Suppressor macrophage treated with lipopolysaccharide for 1 hour (primary cell): ENCODE measurements at regions not wholly inside any gene's neighbourhood (a gene's known extent, or its start where the extent isn't known, plus 50 kb on each side); places are given as distances from the start of the nearest gene placed in this dataset.

Source experiments
- DNase-seq, 3 donors: peaks; one replicate each; pipeline ENCODE4 v3.0.0-alpha.2; 2020 to 2022

DNA sequence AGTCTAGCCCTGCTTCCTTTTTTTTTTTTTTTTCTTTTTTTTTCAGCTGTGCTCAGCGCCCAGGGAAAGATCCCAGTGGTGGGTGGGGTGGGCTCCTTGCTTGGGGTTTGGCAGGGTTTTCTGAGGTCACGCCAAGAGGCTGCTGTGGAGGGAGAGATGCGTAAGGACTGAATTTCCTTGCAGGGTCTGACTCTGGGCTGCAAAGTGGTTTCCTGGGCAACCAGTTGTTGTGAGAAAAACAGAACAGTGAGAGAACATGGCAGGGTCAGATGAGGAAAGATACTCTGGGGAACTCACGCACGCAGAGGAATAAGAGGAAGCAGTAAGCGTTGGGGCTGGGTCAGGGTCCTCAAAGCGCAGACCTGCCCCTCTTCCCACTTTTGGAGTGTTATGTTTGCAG is 119.5 kb downstream of the IRF8 start:
- DNase-seq = peak; percentile 86 to 91 (median 90)

DNA sequence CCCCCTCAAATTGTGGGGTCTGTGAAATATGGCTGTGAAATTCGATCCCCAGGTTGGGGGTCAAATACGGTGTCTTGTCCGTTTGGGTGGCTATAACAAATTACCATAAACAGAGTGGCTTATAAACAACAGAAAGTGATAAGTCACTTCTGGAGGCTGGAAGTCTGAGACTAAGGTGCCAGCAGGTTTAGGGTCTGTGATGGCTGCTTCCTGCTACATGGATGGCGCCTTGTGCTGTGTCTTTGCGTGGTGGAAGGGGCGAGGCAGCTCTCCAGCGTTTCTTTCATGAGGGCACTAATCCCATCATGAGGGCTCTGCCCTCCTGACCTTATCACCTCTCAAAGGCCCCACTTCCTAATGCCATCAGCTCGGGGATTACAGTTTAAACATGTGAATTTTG is 120.0 kb downstream of the IRF8 start:
- DNase-seq = no peak

DNA sequence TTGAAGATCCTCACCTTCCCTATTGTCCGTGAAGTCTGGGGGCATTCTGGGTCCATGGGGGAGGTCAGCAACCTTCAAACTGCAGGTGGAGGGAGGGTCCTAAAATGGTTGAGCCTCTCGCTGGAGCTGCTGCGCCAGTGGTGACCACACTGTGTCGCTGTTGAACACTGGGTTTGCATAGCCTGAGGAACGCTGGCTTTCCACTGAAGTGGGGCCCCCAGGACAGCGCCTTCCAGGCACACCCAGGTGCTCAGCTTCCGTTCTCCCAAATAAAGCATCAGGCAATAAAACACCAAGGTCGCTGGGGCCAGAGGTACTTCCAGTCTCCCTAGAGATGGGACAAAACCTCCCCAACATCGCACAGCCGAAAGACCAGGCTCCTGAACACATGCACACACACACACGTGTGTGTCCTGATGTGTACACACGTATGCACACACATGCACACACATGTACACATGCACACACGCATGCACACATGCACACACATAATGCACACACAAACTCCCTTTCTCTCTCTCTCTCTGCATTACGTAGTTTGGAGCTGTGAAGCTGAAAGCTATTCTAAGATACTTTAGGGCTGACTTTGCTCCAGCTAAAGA is 120.6 kb downstream of the IRF8 start:
- no peak for DNase-seq

DNA sequence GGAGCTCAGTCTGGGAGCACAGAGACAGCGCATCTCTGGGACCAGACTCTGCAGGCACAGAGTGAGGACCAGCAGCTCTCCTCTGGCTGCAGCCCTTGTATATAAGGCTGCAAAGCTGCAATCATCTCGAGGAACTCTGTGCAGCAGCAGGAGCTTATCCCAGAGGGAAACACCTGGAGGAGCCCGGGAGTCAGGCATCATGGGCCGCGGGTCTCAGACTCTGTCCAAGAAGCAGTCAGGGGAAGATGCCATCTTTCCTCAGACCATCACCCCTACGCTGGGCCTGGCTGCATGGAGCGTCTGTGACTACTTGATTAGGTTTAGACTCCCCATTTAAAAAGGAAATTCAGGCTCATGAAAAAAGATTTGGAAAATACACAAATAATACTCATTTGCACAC is 122.0 kb downstream of the IRF8 start:
- no peak for DNase-seq

DNA sequence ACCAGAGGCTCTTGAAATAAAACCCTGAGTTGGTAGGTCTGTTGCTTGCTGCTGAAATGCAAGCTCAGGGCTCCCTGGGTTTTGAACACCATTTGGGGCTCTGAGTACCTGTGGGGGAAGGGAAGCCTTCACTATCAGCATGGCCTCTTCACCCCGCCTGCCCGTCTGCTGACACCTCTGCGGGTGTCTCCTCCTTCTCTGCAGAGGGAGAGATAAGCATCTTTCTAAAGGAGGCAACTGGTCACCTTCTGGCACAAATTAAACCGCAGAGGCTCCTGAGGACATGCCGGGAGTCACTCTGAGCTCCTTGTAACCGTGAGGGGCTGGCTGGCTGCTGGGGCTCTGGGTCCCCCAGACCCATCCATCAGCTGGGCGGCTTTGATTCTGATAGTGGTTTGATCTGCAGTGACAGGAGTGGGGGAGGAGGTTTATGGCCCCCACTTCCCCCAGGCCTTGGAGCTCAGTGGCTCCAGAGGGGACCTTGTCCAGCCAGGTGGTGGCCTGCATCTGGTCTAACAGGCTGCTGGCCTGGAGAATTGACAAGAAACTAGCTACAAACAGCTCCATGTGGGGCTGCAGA is 123.5 kb downstream of the IRF8 start:
- DNase-seq = no peak

DNA sequence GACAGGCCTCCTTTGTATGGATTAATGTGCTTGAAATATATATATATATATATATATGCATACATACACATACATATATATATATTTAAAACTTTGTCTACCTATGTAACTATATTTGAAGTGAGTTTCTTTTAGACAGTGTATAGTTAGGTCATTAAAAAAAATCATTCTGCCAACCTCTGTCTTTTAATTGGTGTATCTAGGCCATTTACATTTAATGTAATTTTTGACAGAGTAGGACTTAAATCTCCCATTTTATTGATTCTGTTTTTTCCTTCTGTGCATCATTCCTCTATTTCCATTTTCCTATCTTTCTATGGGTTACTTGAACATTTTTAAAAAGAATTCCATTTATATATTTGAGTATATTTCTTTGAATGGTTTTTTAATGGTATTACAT is 125.2 kb downstream of the IRF8 start:
- no peak for DNase-seq

DNA sequence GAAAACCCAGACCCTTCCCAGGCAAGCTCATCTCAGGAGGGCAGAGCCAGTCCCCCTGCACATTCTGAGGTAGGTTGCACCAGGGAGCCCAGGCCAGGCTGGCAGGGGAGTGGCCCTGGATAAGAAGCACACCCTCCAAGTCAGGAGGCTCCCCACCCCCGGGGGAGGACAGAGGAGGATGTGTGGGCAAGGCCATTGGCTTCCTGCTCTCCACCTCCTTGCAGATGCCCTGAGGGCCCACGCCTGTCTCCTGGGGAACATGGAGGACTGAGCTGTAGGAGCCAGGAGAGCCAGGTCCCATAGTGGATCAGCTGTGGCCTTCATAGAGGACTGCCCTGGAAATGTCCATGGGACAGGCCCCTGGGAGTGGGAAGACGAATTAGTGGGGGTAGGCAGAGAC is 126.7 kb downstream of the IRF8 start:
- no peak for DNase-seq

DNA sequence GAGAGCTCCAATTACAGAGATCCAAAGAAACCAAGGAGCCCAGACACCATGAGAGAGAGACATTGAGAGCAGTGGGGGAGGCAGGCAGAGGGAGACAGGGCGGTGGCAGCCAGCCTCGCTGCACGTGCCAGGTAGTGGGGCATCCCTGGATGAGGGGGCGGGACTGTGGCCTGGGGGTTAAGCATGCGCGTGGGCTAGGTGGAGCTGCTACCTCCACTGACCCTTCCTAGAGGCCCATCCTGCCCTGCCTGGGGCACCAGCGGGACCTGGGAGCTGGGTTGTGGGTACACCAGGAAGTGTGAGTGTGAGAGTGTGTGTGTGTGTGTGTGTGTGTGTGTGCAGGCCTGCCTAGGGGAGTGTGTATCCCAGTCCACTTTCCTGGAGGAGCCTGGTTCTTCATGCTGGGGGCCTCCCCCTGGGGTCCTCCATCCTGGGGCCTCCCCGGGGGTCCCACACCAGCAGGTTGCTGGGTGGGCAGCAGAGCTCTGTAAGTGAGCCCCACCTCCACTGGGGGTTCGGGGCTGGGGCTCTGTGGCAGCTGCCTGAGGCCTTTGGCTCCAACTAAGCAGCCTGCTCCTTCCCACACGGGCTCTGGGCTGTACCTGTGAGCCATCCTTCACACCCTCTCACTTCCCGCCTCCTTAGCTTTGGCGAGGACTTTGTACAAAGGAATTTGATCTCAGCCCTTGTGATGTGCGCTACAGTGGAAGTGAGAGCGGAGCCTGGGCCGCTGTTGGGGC is 127.4 kb downstream of the IRF8 start:
- DNase-seq = no peak

DNA sequence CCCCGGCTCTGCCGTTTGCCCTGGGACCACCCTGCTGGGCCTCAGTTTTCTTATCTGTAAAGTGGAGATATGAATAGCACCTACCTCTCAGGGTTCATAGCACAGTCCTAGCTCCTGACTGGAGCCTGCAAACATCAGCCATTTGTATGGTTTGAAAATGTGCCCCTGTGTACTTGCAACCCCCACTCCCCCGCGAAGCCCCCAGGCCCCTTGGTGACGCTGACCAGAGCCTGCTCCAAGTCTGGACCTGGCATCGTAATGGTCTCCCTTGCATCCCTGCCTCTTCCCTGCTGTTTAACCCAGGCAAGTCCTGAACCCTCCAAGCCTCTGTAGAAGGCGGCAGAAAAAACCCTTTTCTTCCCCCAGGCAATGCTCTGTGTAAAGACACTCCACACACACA is 128.0 kb downstream of the IRF8 start:
- DNase-seq = no peak

DNA sequence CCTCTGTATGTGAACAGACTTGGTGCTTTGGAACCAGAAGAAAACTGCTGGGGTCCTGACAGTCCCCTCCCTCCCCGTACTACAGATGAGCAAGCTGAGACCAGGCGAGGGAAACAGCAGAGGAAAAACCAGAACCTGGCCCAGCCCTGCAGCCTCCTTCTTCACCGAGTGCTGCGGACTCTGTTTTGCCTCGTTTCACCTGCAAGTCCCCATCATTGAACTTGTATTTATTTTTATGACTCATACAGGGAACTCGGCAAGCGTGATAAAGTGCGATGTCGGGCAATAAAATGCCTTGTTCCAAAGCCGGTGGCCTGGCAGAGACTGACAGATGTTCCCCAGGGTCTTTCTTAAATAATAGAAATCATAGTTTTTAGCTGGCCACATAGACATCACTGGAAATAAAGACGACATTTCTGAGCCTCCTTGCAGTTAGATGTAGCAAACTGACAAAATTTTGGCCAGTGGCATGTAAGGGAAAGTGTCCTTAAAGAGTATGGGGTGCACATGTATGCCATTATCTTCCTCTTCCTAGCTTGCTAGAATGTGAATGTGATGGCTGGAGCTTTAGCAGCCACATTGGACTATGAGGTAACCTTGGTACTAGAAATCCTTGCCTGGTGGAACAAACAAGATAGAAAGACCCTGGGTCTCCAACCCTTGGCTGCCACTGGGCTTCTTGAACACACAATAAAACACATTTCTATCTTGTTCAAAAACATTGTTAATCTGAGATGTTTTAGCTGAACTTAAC is 128.6 kb downstream of the IRF8 start:
- no peak for DNase-seq

DNA sequence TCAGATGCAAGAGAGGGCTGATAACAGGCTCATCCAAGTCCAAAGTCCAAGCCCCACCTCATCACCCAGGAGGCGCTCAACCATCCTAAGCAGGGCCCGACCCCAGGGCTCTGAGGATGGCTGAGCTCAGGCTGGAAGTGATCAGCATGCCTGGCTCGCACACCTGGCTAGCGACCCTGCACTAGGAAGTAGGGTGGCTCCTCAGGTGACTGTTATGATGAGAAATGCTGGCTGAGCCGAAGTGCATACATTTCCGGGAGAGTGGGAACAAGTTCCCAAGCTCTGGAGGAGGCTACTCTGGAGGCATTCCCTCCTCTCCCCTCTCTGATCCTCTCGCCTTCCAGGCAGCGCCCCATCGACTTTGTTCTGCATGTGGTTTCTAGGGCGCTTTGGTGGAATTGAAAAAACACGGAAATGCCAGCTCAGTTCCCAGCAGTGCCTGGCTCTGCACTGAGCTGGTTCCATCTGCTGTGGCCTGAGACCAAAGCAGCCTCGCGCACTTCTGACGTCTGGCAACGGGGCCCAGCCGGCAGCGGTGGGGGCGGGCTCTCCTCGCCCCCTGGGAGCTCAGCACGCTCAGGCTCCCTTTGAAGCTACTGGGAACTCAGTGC is 130.3 kb downstream of the IRF8 start:
- peak in 1 of 3 donors; percentile 21 for DNase-seq

DNA sequence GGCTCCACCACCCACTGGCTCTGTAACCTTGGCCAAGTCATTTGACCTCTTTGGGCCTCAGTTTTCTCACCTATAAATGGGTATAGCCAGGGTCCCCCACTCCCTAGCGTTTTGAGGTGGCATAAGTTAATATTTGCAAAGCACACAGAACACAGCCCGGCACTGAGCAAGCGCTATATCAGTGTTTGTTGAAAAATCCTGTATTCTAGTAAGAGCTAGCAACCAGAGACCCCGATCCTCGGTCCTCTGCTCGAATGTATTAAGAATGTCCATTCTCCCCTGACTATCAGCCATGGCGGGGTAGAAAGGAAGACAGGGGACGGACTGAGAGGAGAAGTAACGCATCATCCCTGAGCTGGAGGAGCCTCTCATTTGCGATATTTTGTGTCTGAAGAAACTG is 131.2 kb downstream of the IRF8 start:
- no peak for DNase-seq

DNA sequence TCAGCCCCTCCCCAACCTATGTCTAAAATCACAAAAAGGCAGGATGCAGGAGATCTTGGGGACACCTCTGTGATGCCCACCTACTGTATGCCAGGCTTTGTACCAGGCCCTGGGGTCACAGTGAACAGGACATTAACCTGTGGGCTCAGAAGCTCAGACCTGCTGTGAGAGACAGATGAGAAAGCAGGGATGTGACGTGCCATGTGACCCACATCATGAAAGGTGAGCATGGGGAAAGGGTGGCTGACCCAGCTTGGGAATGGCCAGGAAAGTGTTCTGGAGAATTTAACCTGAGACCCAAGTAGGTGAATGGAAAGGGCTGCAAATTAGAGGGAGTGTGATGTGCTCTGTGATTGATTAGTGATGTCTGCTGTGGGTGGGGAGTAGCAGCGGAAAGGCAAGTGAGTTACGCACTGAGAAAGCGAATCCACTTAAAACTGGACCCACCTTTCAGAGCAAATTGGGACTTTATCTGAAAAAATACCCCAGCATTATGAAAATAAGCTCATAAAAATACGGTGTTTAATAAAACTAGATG is 132.2 kb downstream of the IRF8 start:
- no peak for DNase-seq

DNA sequence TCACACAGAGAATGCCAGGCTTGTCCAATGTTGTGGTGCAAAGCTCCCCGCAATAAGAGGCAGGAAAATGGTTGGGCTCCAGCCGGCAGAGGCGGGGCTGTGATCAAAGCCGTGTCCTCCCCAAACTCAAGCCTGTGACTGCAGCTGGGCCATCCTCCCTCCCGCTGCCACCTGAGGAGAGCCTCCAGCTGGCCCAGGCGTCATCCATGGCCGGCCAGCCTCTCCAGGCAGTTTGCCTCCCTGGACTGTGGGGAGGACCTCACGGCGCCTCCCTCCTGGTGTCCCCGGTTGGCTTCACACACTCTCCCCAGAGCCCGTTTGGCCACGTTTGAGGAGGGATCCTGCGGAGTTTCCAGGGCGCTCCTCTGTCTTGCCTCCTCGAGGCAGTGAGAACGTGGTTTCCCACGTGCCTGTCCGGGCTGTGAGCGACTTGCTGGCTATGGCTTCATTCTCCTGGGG is 134.1 kb downstream of the IRF8 start:
- no peak for DNase-seq

DNA sequence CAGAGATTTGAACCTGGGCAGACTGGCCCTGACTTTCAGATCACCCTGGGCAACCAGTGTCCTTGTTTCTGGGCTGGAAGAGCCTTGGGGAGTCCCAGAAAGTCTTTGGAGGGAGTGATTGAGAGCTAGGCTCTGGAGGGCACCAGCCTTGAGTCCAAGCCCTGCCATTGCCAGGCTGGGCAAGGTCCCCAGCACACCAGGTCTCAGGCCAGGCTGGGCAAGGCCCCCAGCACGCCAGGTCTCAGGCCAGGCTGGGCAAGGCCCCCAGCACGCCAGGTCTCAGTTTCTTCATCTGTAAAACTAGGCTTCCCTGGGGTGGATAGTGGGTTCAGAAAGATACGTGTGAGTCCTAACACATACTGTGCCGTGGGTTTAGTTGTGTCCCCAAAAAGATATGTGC is 135.0 kb downstream of the IRF8 start:
- no peak for DNase-seq

DNA sequence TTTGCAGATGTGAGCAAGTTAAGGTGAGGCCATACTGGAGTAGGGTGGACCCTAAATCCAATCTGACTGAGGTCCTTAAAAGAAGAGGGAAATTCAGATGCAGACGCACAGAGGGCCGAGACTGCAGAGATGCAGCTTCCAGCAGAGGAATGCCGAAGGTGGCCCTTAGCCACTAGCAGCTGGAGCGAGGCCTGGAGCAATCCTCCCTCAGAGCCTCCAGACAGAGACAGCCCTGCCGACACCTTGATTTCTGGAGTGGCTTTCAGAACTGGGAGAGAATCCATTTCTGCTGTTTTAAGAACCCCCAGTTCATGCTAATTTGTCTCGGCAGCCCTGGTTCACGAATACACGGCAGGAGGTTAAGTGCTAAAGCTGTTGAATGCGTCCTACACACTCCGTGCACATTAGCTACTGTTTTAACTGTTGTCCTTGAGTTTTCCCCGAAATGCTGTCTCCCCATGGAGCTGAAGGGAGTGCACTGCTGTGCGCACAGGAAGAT is 135.5 kb downstream of the IRF8 start:
- no peak for DNase-seq

DNA sequence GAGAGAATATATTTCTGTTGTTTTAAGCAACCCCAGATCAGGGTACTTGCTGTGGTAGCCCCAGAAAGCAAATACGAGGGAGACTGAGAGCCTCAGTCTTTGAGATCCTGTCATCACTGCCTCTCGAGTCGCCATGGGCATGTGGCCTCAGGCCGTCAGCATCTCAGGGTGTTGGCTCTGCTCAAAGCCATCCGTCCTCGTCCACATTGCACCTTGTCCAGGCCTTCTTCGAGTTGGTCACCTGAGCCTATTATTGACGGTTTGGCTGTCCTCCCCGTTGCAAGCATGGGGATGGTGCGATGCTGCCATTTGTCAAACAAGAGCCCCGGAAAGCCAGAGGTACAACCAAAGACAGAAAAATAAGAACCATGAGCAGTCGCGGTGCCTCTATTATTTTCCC is 136.9 kb downstream of the IRF8 start:
- DNase-seq = no peak

DNA sequence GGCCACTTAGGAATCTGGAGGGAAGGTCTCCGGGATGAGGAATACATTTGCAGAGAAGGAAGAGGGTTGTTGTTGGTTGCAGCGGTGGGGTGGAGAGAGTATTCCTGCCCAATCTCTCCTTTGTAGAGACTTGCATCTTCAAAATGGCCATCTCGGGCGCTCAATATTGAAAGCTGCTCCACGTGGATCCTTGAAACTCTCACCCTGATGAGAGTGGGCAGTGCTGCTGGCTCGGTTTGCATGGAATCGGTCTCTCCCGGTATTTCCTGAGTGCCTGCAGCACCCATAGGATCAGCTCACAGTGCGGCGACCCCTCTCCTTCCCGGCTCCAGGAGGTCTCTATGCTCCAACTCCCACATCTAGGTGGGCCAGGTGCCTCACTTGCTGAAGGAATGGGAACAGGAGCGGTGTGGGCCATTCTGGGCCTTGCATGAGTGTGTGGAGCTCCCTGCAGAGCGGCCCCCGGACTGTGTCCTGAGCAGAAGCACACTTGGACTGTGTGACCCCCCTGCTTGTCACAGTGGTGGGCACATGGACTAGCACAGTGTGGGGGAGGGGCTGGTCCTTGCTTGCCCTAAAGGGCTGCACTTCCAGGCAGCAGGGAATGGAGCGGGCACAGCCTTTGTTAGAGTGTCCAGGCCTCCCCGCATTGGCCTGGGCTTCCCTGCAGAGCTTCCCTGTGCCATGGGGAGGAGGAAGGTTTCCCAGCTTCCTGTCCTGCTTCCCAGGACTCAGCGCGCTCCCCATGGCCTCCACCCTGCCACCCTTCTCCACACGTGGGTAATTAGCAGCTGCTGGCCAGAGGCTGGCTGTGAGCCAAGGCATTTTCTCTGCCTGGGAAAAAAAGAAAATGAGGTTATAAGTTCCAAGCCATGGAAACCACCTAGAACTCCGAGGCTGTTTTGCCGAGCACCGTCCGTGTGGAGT is 139.3 kb downstream of the IRF8 start:
- peak in 2 of 3 donors; percentile 20 to 26 for DNase-seq

DNA sequence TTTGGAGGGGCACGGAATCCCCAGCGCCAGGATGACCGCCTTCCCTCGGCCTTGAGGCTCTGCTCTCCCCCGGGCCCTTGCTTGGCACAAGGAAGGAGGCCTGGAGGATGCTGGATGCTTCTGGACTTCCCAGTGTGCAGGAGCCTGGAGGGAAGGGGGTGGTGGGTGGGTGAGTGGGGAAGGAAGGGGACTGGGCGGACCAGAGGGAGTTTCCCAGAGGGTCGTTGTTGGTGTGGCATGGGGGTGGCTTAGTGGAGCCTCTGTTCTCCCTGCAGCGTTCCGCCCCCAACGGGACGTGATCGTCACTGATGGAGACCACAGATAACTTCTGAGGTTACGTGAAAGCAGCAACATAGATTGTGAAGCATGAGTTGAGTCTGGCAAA is 140.0 kb downstream of the IRF8 start:
- DNase-seq = no peak

DNA sequence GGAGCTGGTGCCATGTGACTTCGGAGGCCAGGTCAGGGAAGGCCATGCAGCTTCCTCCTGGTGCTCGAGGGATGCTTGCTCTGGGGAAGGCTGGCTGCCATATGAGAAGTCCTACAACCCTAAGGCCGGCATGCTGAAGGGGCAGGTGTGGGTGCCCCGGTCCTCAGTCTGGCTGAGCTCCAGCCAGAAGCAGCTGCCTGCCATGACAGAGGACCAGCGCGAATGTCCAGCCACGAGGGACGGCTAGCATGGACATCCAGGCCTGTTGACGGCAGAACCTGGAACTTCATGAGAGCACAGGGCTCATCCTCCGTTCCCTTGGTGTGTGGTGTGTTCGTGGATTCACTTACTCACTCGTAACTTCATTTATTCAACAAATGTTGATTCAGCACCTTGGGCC is 140.6 kb downstream of the IRF8 start:
- no peak for DNase-seq

DNA sequence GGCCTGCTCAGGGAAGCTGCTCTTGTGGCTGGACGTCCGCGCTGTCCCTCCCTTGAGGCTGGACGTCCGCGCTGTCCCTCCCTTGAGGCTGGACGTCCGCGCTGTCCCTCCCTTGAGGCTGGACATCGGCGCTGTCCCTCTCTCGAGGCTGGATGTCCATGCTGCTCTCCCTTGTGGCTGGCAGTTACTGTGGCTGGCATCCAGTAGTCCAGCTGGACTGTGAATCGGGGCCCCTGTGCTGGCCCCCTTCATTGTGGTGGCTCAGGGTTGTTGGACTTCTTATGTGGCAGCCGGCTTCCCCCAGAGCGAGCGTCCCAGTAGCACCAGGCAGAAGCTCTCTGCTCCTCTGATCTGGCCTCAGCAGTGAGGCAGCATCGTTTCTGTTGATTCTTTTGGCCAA is 141.5 kb downstream of the IRF8 start:
- DNase-seq = no peak

DNA sequence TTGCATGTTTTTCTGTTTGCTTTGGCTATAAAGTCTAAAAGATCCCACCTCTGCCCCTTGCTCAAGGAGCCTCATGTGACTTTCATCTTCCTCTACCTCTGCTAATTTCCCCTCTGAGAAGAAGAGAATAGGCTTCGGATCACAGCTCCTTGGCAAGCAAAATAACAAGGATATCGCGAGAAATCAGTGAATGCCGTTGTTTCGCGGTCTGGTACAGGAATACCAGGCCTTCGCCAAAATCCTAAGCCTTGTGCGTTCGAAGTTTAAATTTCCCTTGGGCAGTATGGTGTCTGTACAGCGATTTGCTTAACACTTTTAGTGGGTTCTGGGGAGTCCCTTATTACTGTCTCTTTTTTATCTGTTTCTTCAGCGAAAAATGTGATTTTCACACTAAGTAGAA is 142.3 kb downstream of the IRF8 start:
- DNase-seq = no peak
